Activated CD4-positive, alpha-beta T cell treated with anti-CD3 and anti-CD28 coated beads, Interleukin-2, amount 10 ng/mL, durations not matched to agents 7 days and 5 days (primary cell): ENCODE measurements at regions not wholly inside any gene's neighbourhood (a gene's known extent, or its start where the extent isn't known, plus 50 kb on each side); places are given as distances from the start of the nearest gene placed in this dataset.

ENCODE experiments used
- CTCF ChIA-PET: fragments of 350-600 bp; sonication (Branson Sonifier 250); formaldehyde crosslinking; loops from one replicate; lab custom pipeline; 2021; ENCODE audit warnings: antibody characterized with exemption; lab: Charles Lee
- POLR2A ChIA-PET: fragments of 350-600 bp; sonication (Branson Sonifier 250); formaldehyde crosslinking; loops from one replicate; lab custom pipeline; 2021; ENCODE audit warnings: antibody characterized with exemption; lab: Charles Lee
- DNase-seq: peaks from one replicate; pipeline ENCODE4 v3.0.0-alpha.2; 2020
- H3K27ac Mint-ChIP-seq: one replicate; pipeline ENCODE4 v1.8.0; 2021; ENCODE audit warnings: mild to moderate bottlenecking, moderate library complexity, mixed read lengths
- H3K27me3 Mint-ChIP-seq: one replicate; pipeline ENCODE4 v1.8.0; 2021; ENCODE audit warnings: mixed read lengths
- H3K36me3 Mint-ChIP-seq: one replicate; pipeline ENCODE4 v1.8.0; 2021; ENCODE audit warnings: low read depth, mixed read lengths
- H3K4me1 Mint-ChIP-seq: one replicate; pipeline ENCODE4 v1.8.0; 2021; ENCODE audit warnings: mixed read lengths
- H3K4me3 Mint-ChIP-seq: one replicate; pipeline ENCODE4 v1.8.0; 2021; ENCODE audit warnings: mild to moderate bottlenecking, moderate library complexity, mixed read lengths
- H3K9me3 Mint-ChIP-seq: one replicate; pipeline ENCODE4 v1.8.0; 2021; ENCODE audit warnings: mixed read lengths

- POLR2A ChIA-PET = no interaction called here
- Mint-ChIP-seq H3K4me3 (no peak overlapping the region), H3K27ac (no peak overlapping the region), H3K4me1 (no peaks in the 10 kb centered on the region), H3K36me3 (no peaks in the 10 kb centered on the region), H3K27me3 (no peaks in the 10 kb centered on the region), H3K9me3 (no peaks in the 10 kb centered on the region)
- CTCF ChIA-PET = no interaction called here
- no peak for DNase-seq
These were observed 142.3 kb upstream of the CHL1 start for GRCh38 chr3:54240-54639.

DNA sequence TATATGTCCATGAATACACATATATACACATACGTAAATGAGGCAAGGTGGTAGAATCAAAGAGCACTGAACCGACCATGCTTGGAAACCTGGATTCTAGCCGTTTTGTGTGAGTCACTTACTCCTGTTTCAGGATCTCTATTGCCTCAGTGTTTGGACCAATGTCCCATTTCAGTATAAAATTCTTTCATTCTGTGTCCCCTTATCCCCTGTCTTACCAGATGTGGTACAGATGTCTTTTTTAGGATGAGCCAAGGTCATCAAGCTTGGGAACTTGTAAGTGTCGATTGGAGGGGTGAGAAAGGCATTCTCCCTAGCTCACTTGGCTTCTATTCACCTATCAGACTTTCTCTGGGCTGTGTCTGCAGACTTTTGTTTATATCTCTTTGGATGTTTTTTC, 139.9 kb upstream of the CHL1 start:
- Mint-ChIP-seq H3K27ac (no peak overlapping the region), H3K9me3 (no peaks in the 10 kb centered on the region), H3K27me3 (no peaks in the 10 kb centered on the region), H3K4me3 (no peak overlapping the region), H3K36me3 (no peaks in the 10 kb centered on the region), H3K4me1 (no peaks in the 10 kb centered on the region)
- ChIA-PET CTCF (no interaction called here), POLR2A (no interaction called here)
- DNase-seq = no peak

DNA sequence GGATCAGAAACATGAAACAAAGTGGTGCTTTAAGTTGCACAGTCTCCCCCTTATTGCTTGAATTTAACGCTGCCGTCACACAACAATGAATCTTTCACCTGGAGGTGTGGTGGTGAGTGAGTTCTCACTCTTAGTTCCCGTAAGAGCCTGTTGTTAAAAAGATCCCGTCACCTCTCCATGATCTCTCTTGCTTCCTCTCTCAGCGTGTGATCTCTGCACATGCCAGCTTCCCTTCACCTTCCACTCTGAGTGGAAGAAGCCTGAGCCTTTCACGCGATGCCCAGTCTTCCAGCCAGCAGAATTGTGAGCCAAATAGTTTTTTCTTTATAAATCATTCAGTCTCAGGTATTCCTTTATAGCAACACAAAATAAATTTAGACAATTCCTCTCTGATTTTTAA, 136.7 kb upstream of the CHL1 start:
- POLR2A ChIA-PET = no interaction called here
- H3K4me1 Mint-ChIP-seq = no peaks in the 10 kb centered on the region
- no peak for DNase-seq
- no peaks in the 10 kb centered on the region for H3K36me3 Mint-ChIP-seq
- H3K27me3 Mint-ChIP-seq = no peaks in the 10 kb centered on the region
- H3K4me3 Mint-ChIP-seq = no peak overlapping the region
- no peak overlapping the region for H3K27ac Mint-ChIP-seq
- CTCF ChIA-PET = no interaction called here
- no peaks in the 10 kb centered on the region for H3K9me3 Mint-ChIP-seq

GRCh38 chr3:63095-63765, 133.3 kb upstream of the CHL1 start:
- Mint-ChIP-seq H3K36me3 (no peaks in the 10 kb centered on the region), H3K4me1 (no peaks in the 10 kb centered on the region), H3K4me3 (no peak overlapping the region), H3K27me3 (no peaks in the 10 kb centered on the region), H3K27ac (no peak overlapping the region), H3K9me3 (no peaks in the 10 kb centered on the region)
- no peak for DNase-seq
- POLR2A ChIA-PET = no interaction called here
- CTCF ChIA-PET = no interaction called here

- Mint-ChIP-seq H3K27me3 (no peaks in the 10 kb centered on the region), H3K4me1 (no peaks in the 10 kb centered on the region), H3K4me3 (no peak overlapping the region), H3K27ac (no peak overlapping the region), H3K36me3 (no peaks in the 10 kb centered on the region), H3K9me3 (no peaks in the 10 kb centered on the region)
- no peak for DNase-seq
- POLR2A ChIA-PET = no interaction called here
- CTCF ChIA-PET = interaction anchor here (0.6 kb wide), 2 partner anchors 23 to 25 kb away, joined by 3 read pairs; no protein-coding TSS in a partner anchor
These were observed 126.9 kb upstream of the CHL1 start for GRCh38 chr3:69690-70089.

GRCh38 chr3:72776-73175, 123.8 kb upstream of the CHL1 start:
- DNase-seq = no peak
- POLR2A ChIA-PET = no interaction called here
- no peaks in the 10 kb centered on the region for H3K4me1 Mint-ChIP-seq
- H3K36me3 Mint-ChIP-seq = no peaks in the 10 kb centered on the region
- CTCF ChIA-PET = no interaction called here
- no peak overlapping the region for H3K27ac Mint-ChIP-seq
- no peaks in the 10 kb centered on the region for H3K27me3 Mint-ChIP-seq
- H3K4me3 Mint-ChIP-seq = no peak overlapping the region
- H3K9me3 Mint-ChIP-seq = no peaks in the 10 kb centered on the region

- Mint-ChIP-seq H3K27me3 (no peaks in the 10 kb centered on the region), H3K4me1 (no peaks in the 10 kb centered on the region), H3K4me3 (no peak overlapping the region), H3K9me3 (no peaks in the 10 kb centered on the region), H3K27ac (no peak overlapping the region), H3K36me3 (no peaks in the 10 kb centered on the region)
- DNase-seq = no peak
- ChIA-PET CTCF (no interaction called here), POLR2A (no interaction called here)
These were observed 123.3 kb upstream of the CHL1 start for GRCh38 chr3:73271-73670.

DNA sequence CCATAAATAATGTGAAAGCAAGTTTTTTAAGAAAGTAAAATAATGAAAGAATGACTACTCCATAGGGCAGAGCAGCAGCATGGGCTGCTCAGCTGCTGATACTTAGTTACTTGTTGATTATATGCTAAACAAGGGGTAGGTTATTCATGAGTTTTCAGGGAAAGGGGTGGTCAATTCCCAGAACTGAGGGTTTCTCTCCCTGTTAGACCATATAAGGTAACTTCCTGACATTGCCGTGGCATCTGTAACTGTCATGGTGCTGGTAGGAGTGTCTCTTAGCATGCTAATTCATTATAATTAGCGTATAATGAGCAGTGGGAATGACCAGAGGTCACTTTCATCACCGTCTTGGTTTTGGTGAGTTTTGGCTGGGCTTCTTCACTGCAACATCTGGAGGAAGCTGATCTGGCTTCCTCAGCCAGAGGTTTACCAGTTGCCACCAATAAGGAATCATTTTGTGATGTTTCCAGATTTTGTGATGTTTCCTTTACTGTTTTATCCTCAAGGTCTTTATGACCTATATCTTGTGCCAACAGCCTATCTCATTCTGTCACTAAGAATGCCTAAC, 121.8 kb upstream of the CHL1 start:
- H3K9me3 Mint-ChIP-seq = no peaks in the 10 kb centered on the region
- ChIA-PET CTCF (no interaction called here), POLR2A (no interaction called here)
- H3K27ac Mint-ChIP-seq = no peak overlapping the region
- no peak overlapping the region for H3K4me3 Mint-ChIP-seq
- no peaks in the 10 kb centered on the region for H3K4me1 Mint-ChIP-seq
- no peak for DNase-seq
- no peaks in the 10 kb centered on the region for H3K27me3 Mint-ChIP-seq
- no peaks in the 10 kb centered on the region for H3K36me3 Mint-ChIP-seq

GRCh38 chr3:75260-75659, 121.3 kb upstream of the CHL1 start:
- Mint-ChIP-seq H3K36me3 (no peaks in the 10 kb centered on the region), H3K4me1 (no peaks in the 10 kb centered on the region), H3K27ac (no peak overlapping the region), H3K4me3 (no peak overlapping the region), H3K9me3 (no peaks in the 10 kb centered on the region), H3K27me3 (no peaks in the 10 kb centered on the region)
- ChIA-PET POLR2A (no interaction called here), CTCF (no interaction called here)
- DNase-seq = no peak

- Mint-ChIP-seq H3K4me3 (no peak overlapping the region), H3K4me1 (no peaks in the 10 kb centered on the region), H3K27me3 (no peaks in the 10 kb centered on the region), H3K27ac (no peak overlapping the region), H3K9me3 (no peaks in the 10 kb centered on the region), H3K36me3 (no peaks in the 10 kb centered on the region)
- CTCF ChIA-PET = no interaction called here
- DNase-seq = no peak
- POLR2A ChIA-PET = no interaction called here
These were observed 117.0 kb upstream of the CHL1 start for GRCh38 chr3:79542-79941.

- Mint-ChIP-seq H3K27ac (no peak overlapping the region), H3K9me3 (no peaks in the 10 kb centered on the region)
- DNase-seq = no peak
These were observed 114.1 kb upstream of the CHL1 start for GRCh38 chr3:82508-82907.

GRCh38 chr3:83096-83495, 113.5 kb upstream of the CHL1 start:
- Mint-ChIP-seq H3K27me3 (no peaks in the 10 kb centered on the region), H3K4me1 (no peaks in the 10 kb centered on the region), H3K36me3 (no peaks in the 10 kb centered on the region), H3K27ac (no peak overlapping the region), H3K4me3 (no peak overlapping the region), H3K9me3 (no peaks in the 10 kb centered on the region)
- CTCF ChIA-PET = interaction anchor here (1.5 kb wide), 1 partner anchor 17 kb away, joined by 3 read pairs; no protein-coding TSS in a partner anchor
- no peak for DNase-seq
- POLR2A ChIA-PET = no interaction called here

More at GRCh38 chr3:82508-82907, 114.1 kb upstream of the CHL1 start:
- ChIA-PET POLR2A (no interaction called here), CTCF (interaction anchor here (1.5 kb wide), 1 partner anchor 16 kb away, joined by 3 read pairs; no protein-coding TSS in a partner anchor)
- Mint-ChIP-seq H3K27me3 (no peaks in the 10 kb centered on the region), H3K4me1 (no peaks in the 10 kb centered on the region), H3K4me3 (no peak overlapping the region), H3K36me3 (no peaks in the 10 kb centered on the region)

DNA sequence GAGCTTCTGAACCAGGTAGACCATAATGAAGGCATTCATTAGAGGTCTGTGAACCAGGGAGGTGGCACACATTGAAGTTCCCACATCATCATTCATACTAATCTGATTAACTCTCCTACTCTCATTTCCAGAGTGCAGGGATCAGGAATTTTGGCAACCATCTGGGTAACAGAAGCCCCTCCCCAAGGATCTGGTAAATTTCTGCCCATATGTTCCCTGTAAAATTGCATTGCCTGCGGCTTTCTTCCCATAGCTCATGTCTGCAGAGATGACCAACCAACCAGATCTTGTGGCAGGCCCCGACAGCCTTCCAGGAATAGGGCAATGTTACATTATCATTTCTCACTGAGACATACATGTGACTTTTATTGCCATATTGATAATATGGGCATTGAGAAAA, 111.4 kb upstream of the CHL1 start:
- ChIA-PET CTCF (no interaction called here), POLR2A (no interaction called here)
- Mint-ChIP-seq H3K27me3 (no peaks in the 10 kb centered on the region), H3K4me3 (no peak overlapping the region), H3K9me3 (no peaks in the 10 kb centered on the region), H3K27ac (no peak overlapping the region), H3K4me1 (no peaks in the 10 kb centered on the region), H3K36me3 (no peaks in the 10 kb centered on the region)
- no peak for DNase-seq

GRCh38 chr3:88267-88666, 108.3 kb upstream of the CHL1 start:
- no peaks in the 10 kb centered on the region for H3K36me3 Mint-ChIP-seq
- ChIA-PET CTCF (no interaction called here), POLR2A (no interaction called here)
- no peak overlapping the region for H3K27ac Mint-ChIP-seq
- no peaks in the 10 kb centered on the region for H3K9me3 Mint-ChIP-seq
- H3K4me1 Mint-ChIP-seq = no peaks in the 10 kb centered on the region
- H3K4me3 Mint-ChIP-seq = no peak overlapping the region
- no peaks in the 10 kb centered on the region for H3K27me3 Mint-ChIP-seq
- DNase-seq = no peak
